GM12878 (cell line): ENCODE measurements at regions not wholly inside any gene's neighbourhood (a gene's known extent, or its start where the extent isn't known, plus 50 kb on each side); places are given as distances from the start of the nearest gene placed in this dataset.

Experiments used
- ATAC-seq: fragments of 200-7000 bp; cut with Tn5 transposase; 3 replicates; pipeline ENCODE4 v1.9.1; 2020; ENCODE audit warnings: mild to moderate bottlenecking, moderate library complexity
- BruUV-seq: library from RNA; stranded (reverse); fragments of 400-500 nt; replicated peaks from 2 replicates; lab custom pipeline; 2021; lab: Mats Ljungman, UMichigan
- CTCF ChIA-PET: fragments of 300-600 bp; sonication (Branson Sonifier 250); formaldehyde crosslinking; extraction: SDS; loops from one replicate; lab custom pipeline; 2021; ENCODE audit warnings: inconsistent platforms; lab: Yijun Ruan, JAX
- POLR2A ChIA-PET: fragments of 350-600 bp; formaldehyde crosslinking; extraction: SDS; loops from one replicate; lab custom pipeline; 2021; ENCODE audit warnings: inconsistent platforms; lab: Charles Lee
- RAD21 ChIA-PET: fragments of 300-600 bp; sonication (Branson Sonifier 250); formaldehyde crosslinking; loops from one replicate; lab custom pipeline; 2023; ENCODE audit warnings: antibody characterized with exemption; ENCODE audit not compliant: unreplicated experiment; lab: Charles Lee
- SMC1A ChIA-PET: fragments of 300-600 bp; sonication (Branson Sonifier 250); formaldehyde crosslinking; loops from one replicate; lab custom pipeline; 2023; ENCODE audit not compliant: unreplicated experiment, uncharacterized antibody; lab: Charles Lee
- DNase-seq: peaks from one replicate; pipeline ENCODE4 v3.0.0-alpha.2; 2011; ENCODE audit warnings: low read depth, low spot score
- FAIRE-seq: peaks from 3 replicates; lab custom pipeline; 2011; peaks lifted over from hg19 to GRCh38; lab: Jason Lieb, UNC
- H2AFZ ChIP-seq: 2 replicates; pipeline ENCODE4 v1.6.0; 2011; ENCODE audit warnings: low read depth, low read length, control low read depth; ENCODE audit not compliant: control insufficient read depth
- H3K27ac ChIP-seq: 2 replicates; pipeline ENCODE4 v1.5.1; 2011; ENCODE audit warnings: control low read depth; ENCODE audit not compliant: control insufficient read depth, insufficient read depth
- H3K27me3 ChIP-seq, 2 experiments: replicated peaks in 1 of 2; 2 replicates each; pipeline versions ENCODE4 v1.6.0 to v1.6.1; 2011; ENCODE audit warnings: low read length in 1 of 2; ENCODE audit not compliant: control insufficient read depth in 2 of 2, insufficient read depth in 2 of 2
- H3K36me3 ChIP-seq, 2 experiments: 2 replicates each; pipeline ENCODE4 v1.5.1; 2011; ENCODE audit warnings: low read length in 1 of 2; ENCODE audit not compliant: control insufficient read depth in 2 of 2, insufficient read depth in 2 of 2
- H3K4me1 ChIP-seq: 2 replicates; pipeline ENCODE4 v1.6.1; 2011; ENCODE audit warnings: mild to moderate bottlenecking, low read length, moderate library complexity, mixed read lengths; ENCODE audit not compliant: control insufficient read depth, insufficient read depth
- H3K4me2 ChIP-seq: 2 replicates; pipeline ENCODE4 v1.6.0; 2011; ENCODE audit warnings: control low read depth; ENCODE audit not compliant: control insufficient read depth, insufficient read depth
- H3K4me3 ChIP-seq: fragments of 200-600 bp; sonication (generic); 2 replicates; pipeline ENCODE4 v1.5.1; 2016
- H3K79me2 ChIP-seq: 2 replicates; pipeline ENCODE4 v1.6.0; 2011; ENCODE audit warnings: low read length; ENCODE audit not compliant: control insufficient read depth, insufficient read depth
- H3K9ac ChIP-seq: 2 replicates; pipeline ENCODE4 v1.8.0; 2011; ENCODE audit warnings: low read length, control low read depth, mixed read lengths; ENCODE audit not compliant: control insufficient read depth, insufficient read depth
- H3K9me3 ChIP-seq: replicated peaks from 3 replicates; pipeline ENCODE4 v1.5.1; 2011; ENCODE audit warnings: mild to moderate bottlenecking, low read length; ENCODE audit not compliant: control insufficient read depth, insufficient read depth
- H4K20me1 ChIP-seq: 2 replicates; pipeline ENCODE4 v1.6.0; 2011; ENCODE audit not compliant: control insufficient read depth, insufficient read depth
- CREB1 ChIP-seq: IDR thresholded peaks from 2 replicates; pipeline ENCODE4 v1.6.1; 2012; ENCODE audit warnings: low read depth, mild to moderate bottlenecking, inconsistent platforms
- EP300 ChIP-seq, 2 experiments: fragments of 150-350 bp in 1 of 2; IDR thresholded peaks; 2 replicates each; pipeline ENCODE4 v1.6.1; 2011 to 2012; ENCODE audit warnings: low read depth in 2 of 2, low read length in 2 of 2, borderline replicate concordance in 1 of 2, improper control_type of control experiment in 1 of 2, inconsistent platforms in 1 of 2; ENCODE audit not compliant: control insufficient read depth in 1 of 2
- ESRRA ChIP-seq: IDR thresholded peaks from 2 replicates; pipeline ENCODE4 v1.6.1; 2012; ENCODE audit warnings: mild to moderate bottlenecking, low read length, improper control_type of control experiment
- IKZF1 ChIP-seq: fragments of 450-650 bp; conservative IDR thresholded peaks from 2 replicates; pipeline ENCODE4 v1.6.1; 2017; ENCODE audit warnings: antibody characterized with exemption, mild to moderate bottlenecking
- JUNB ChIP-seq: IDR thresholded peaks from 2 replicates; pipeline ENCODE4 v1.6.1; 2016; ENCODE audit warnings: antibody characterized with exemption, mild to moderate bottlenecking
- PKNOX1 ChIP-seq: fragments of 450-650 bp; IDR thresholded peaks from 2 replicates; pipeline ENCODE4 v1.6.1; 2016; ENCODE audit warnings: mild to moderate bottlenecking
- POU2F2 ChIP-seq: IDR thresholded peaks from 3 replicates; pipeline ENCODE4 v1.6.1; 2011; ENCODE audit warnings: low read depth, mild to moderate bottlenecking, low read length, borderline replicate concordance
- RAD51 ChIP-seq: fragments of 450-650 bp; IDR thresholded peaks from 2 replicates; pipeline ENCODE4 v1.6.1; 2016; ENCODE audit warnings: moderate library complexity, mild to moderate bottlenecking, inconsistent platforms
- SPI1 ChIP-seq: IDR thresholded peaks from 2 replicates; pipeline ENCODE4 v1.6.1; 2011; ENCODE audit warnings: low read depth, mild to moderate bottlenecking, low read length, moderate library complexity, borderline replicate concordance; ENCODE audit not compliant: insufficient read depth
- STAT1 ChIP-seq: fragments of 450-650 bp; conservative IDR thresholded peaks from 2 replicates; pipeline ENCODE4 v1.6.1; 2014; ENCODE audit warnings: antibody characterized with exemption, mild to moderate bottlenecking
- ZNF274 ChIP-seq: IDR thresholded peaks from one replicate; pipeline ENCODE4 v1.8.0; 2011; ENCODE audit not compliant: insufficient read length, insufficient read depth
- ZZZ3 ChIP-seq: IDR thresholded peaks from 2 replicates; pipeline ENCODE4 v1.6.1; 2011; ENCODE audit warnings: low read depth; ENCODE audit not compliant: control insufficient read depth, insufficient read length
- whole genome bisulfite sequencing: methylation state at CpG from one replicate; pipeline ENCODE4 v1.1.6; 2016; ENCODE audit warnings: low lambda C conversion rate; ENCODE audit not compliant: insufficient replicate concordance, insufficient coverage; ENCODE audit errors: missing lambda C conversion rate; 5-methylcytosine and 5-hydroxymethylcytosine counted together
- in situ Hi-C: fragments of 300-500 bp; cut with MboI; formaldehyde crosslinking; loops from 9 replicates; pipeline ENCODE4 v1.14.3; 2018; ENCODE audit warnings: mixed read lengths
- intact Hi-C: fragments of 100-400 bp; cut with micrococcal nuclease; formaldehyde crosslinking; loops from one replicate; pipeline ENCODE4 v1.14.2; 2022; ENCODE audit not compliant: unreplicated experiment

GRCh38 chr17:36870720-36870999 is 66.6 kb upstream of the LHX1 start:
- no peak for TF ChIP-seq ZZZ3
- TF ChIP-seq EP300 (IDR thresholded peaks at IDR 0.05; ENCODE audit: borderline replicate concordance in 1 of 2, control insufficient read depth in 1 of 2, low read depth in 2 of 2, low read length in 2 of 2), result no peak
- TF ChIP-seq ZNF274, result no peak
- no peak for TF ChIP-seq PKNOX1
- TF ChIP-seq SPI1, result no peak
- TF ChIP-seq RAD51, result no peak
- TF ChIP-seq CREB1, result no peak
- no peak for TF ChIP-seq POU2F2
- no peak for TF ChIP-seq ESRRA
- TF ChIP-seq JUNB, result no peak
- no peak for TF ChIP-seq IKZF1
- no peak for TF ChIP-seq STAT1
- 75% methylated on average over 1 of the region's 1 CpG for WGBS
- intact Hi-C loops, result no loop called here
- H4K20me1 ChIP-seq, result no peaks in the 10 kb centered on the region
- no TSS peak for BruUV-seq
- no peak overlapping the region for H2AFZ ChIP-seq
- no peaks in the 10 kb centered on the region; a peak in 1 of 4 replicates for H3K27me3 ChIP-seq
- ChIA-PET CTCF (no interaction called here), POLR2A (no interaction called here), RAD21 (no interaction called here), SMC1A (no interaction called here)
- no peaks in the 10 kb centered on the region for H3K36me3 ChIP-seq
- in situ Hi-C loops, result no loop called here
- no peak overlapping the region for H3K4me3 ChIP-seq
- ATAC-seq (no peak), FAIRE-seq (no peak), DNase-seq (no peak)
- H3K4me1 ChIP-seq, result no peaks in the 10 kb centered on the region
- H3K9me3 ChIP-seq, result no peaks in the 10 kb centered on the region
- no peak overlapping the region for H3K4me2 ChIP-seq
- no peak overlapping the region for H3K27ac ChIP-seq
- no peak overlapping the region for H3K9ac ChIP-seq
- no peaks in the 10 kb centered on the region for H3K79me2 ChIP-seq
